Vagina (tissue), 2 donors: ENCODE measurements at regions not wholly inside any gene's neighbourhood (a gene's known extent, or its start where the extent isn't known, plus 50 kb on each side); places are given as distances from the start of the nearest gene placed in this dataset.

Experiments used
- DNase-seq, 2 donors: peaks; one replicate each; pipeline ENCODE4 v3.0.0-alpha.2; 2017; ENCODE audit errors: extremely low spot score in 2 of 2
- H3K27ac ChIP-seq: fragments of 200-600 bp; sonication (generic); one replicate; pipeline ENCODE4 v1.5.1; 2019
- H3K27me3 ChIP-seq: fragments of 200-600 bp; sonication (generic); one replicate; pipeline ENCODE4 v1.5.1; 2019
- H3K36me3 ChIP-seq, 2 donors: fragments of 200-600 bp; sonication (generic); one replicate each; pipeline ENCODE4 v1.5.1; 2017 to 2019
- H3K4me1 ChIP-seq: fragments of 200-600 bp; sonication (generic); one replicate; pipeline ENCODE4 v1.5.1; 2019
- H3K4me3 ChIP-seq, 2 donors: fragments of 200-600 bp; sonication (generic); 1 replicate in 1 of 2; 2 replicates in 1 of 2; pipeline ENCODE4 v1.5.1; 2016 to 2019
- H3K9me3 ChIP-seq: fragments of 200-600 bp; sonication (generic); one replicate; pipeline ENCODE4 v1.5.1; 2019
- POLR2A ChIP-seq, 2 donors: fragments of 450-650 bp; IDR thresholded peaks; one replicate each; pipeline ENCODE4 v1.6.1; 2017; ENCODE audit warnings: antibody characterized with exemption in 2 of 2, mild to moderate bottlenecking in 2 of 2, moderate library complexity in 2 of 2
- POLR2AphosphoS5 ChIP-seq, 2 donors: sonication (generic); formaldehyde crosslinking; IDR thresholded peaks; one replicate each; pipeline ENCODE4 v1.9.0; 2017; ENCODE audit warnings: antibody characterized with exemption in 2 of 2, mild to moderate bottlenecking in 2 of 2, low read depth in 1 of 2; ENCODE audit not compliant: insufficient read depth in 1 of 2
- intact Hi-C: fragments of 100-400 bp; cut with DNase I; formaldehyde crosslinking; loops from one replicate; pipeline ENCODE4 v1.15.1; 2023
- TF ChIP-seq, protein P1 (sequence below), 3 experiments: fragments of 450-650 bp in 2 of 3; fragments of 200-600 bp in 1 of 3; sonication (generic) in 1 of 3; IDR thresholded peaks; one replicate each; pipeline ENCODE4 v1.5.1; 2017 to 2019; ENCODE audit warnings: antibody characterized with exemption in 3 of 3, mild to moderate bottlenecking in 2 of 3, moderate library complexity in 2 of 3

GRCh38 chr4:135515295-135515694 lies 1313.7 kb upstream of the PABPC4L start:
- no peaks in the 10 kb centered on the region for H3K9me3 ChIP-seq
- H3K4me1 ChIP-seq: no peaks in the 10 kb centered on the region
- H3K27me3 ChIP-seq: no peaks in the 10 kb centered on the region
- H3K36me3 ChIP-seq: no peaks in the 10 kb centered on the region
- no peak overlapping the region for H3K27ac ChIP-seq
- TF ChIP-seq POLR2A (IDR thresholded peaks at IDR 0.05): no peak
- no peak for TF ChIP-seq POLR2AphosphoS5 (IDR thresholded peaks at IDR 0.05; ENCODE audit: insufficient read depth in 1 of 2, low read depth in 1 of 2)
- TF ChIP-seq, protein P1, sequence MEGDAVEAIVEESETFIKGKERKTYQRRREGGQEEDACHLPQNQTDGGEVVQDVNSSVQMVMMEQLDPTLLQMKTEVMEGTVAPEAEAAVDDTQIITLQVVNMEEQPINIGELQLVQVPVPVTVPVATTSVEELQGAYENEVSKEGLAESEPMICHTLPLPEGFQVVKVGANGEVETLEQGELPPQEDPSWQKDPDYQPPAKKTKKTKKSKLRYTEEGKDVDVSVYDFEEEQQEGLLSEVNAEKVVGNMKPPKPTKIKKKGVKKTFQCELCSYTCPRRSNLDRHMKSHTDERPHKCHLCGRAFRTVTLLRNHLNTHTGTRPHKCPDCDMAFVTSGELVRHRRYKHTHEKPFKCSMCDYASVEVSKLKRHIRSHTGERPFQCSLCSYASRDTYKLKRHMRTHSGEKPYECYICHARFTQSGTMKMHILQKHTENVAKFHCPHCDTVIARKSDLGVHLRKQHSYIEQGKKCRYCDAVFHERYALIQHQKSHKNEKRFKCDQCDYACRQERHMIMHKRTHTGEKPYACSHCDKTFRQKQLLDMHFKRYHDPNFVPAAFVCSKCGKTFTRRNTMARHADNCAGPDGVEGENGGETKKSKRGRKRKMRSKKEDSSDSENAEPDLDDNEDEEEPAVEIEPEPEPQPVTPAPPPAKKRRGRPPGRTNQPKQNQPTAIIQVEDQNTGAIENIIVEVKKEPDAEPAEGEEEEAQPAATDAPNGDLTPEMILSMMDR (IDR thresholded peaks at IDR 0.05): no peak
- intact Hi-C loops: no loop called here
- no peak overlapping the region for H3K4me3 ChIP-seq
- no peak for DNase-seq

DNA sequence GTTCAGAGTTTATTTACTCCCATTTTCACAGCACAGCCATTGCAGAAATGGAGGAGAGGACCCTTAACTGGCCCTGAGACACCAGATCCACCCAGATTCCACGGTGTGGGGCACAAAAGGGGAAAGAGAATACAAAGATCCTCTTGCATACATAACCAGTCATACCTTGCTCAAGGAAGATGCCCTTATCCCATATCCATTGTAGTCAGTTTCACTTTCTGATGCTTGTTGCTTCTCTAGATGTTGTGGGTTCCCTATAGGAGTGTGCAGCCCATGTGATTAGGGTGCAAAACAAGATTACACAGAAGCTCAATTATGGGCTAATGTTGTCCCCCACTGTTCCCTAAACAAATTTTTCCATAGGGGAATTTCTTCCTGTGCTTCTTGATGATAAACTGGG lies 1309.0 kb upstream of the PABPC4L start:
- no peak overlapping the region for H3K4me3 ChIP-seq
- intact Hi-C loops: no loop called here
- no peaks in the 10 kb centered on the region for H3K36me3 ChIP-seq
- H3K4me1 ChIP-seq: no peaks in the 10 kb centered on the region
- no peaks in the 10 kb centered on the region for H3K27me3 ChIP-seq
- DNase-seq: no peak
- no peak for TF ChIP-seq POLR2AphosphoS5 (IDR thresholded peaks at IDR 0.05; ENCODE audit: insufficient read depth in 1 of 2, low read depth in 1 of 2)
- TF ChIP-seq, protein P1 (IDR thresholded peaks at IDR 0.05): no peak
- TF ChIP-seq POLR2A (IDR thresholded peaks at IDR 0.05): no peak
- no peak overlapping the region for H3K27ac ChIP-seq
- H3K9me3 ChIP-seq: no peaks in the 10 kb centered on the region

DNA sequence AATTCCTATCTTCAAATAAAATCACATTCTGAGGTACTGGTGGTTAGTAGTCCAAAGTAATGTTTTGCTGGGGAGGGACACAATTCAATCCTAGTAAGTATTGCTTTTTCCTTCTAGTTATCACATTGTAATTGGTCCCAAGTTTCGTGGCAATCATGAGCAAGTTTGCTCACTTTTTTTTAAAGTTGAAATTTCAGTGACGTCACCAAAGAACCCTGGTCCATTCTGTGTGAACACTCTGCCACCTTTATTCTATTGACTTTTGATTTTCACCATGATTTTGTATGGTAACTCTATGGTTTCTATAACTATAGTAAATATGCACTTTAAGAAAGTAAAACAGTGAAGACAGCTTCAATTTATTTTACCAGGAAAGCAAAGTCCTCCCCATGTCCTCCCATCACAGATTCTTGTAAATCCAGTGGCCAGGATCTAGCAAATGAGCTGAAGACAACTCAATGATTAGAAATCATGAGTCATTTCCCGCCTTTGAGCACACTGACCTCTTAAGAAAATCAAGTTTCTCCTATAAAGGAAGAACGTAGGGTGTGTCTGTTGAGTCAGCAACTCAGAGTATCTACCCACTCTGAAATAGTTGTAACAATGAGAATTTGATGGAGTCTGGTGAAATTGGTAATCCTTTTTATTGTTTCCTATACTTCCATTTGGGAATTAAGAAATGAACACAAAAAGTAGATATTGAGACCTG lies 1306.6 kb upstream of the PABPC4L start:
- Histone ChIP-seq H3K27ac (no peak overlapping the region), H3K4me1 (no peaks in the 10 kb centered on the region), H3K9me3 (no peaks in the 10 kb centered on the region), H3K36me3 (no peaks in the 10 kb centered on the region), H3K4me3 (no peak overlapping the region), H3K27me3 (no peaks in the 10 kb centered on the region)
- intact Hi-C loops: no loop called here
- DNase-seq: no peak
- TF ChIP-seq POLR2A (IDR thresholded peaks at IDR 0.05) (no peak), POLR2AphosphoS5 (IDR thresholded peaks at IDR 0.05; ENCODE audit: insufficient read depth in 1 of 2, low read depth in 1 of 2) (no peak)
- TF ChIP-seq, protein P1 (IDR thresholded peaks at IDR 0.05): no peak

DNA sequence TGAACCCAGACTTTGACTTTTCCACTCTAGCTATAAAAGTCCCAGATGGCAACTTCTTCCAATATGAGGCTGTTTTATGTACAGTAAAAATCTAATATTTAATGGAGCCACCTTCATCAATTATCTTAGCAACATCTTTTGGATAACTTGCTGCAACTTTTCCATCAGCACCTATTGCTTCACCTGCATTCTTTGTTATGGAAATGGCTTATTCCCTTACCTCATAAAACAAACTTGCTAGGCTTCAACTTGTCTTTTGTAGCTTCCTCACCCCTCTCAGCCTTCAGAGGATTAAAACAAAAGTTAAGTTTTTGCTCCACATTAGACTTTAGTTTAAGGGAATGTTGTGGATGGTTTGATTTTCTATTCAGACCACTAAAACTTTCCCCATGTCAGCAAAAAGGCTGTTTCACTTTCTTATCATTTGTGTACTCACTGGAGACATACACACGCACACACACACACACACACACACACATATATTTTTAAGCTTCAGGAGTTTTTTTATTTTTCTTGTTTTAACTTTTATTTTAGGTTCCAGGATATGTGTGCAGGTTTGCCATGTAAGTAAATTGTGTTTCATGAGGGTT lies 1296.1 kb upstream of the PABPC4L start:
- Histone ChIP-seq H3K36me3 (no peaks in the 10 kb centered on the region), H3K9me3 (no peaks in the 10 kb centered on the region), H3K4me1 (no peaks in the 10 kb centered on the region), H3K27ac (no peak overlapping the region), H3K27me3 (no peaks in the 10 kb centered on the region), H3K4me3 (no peak overlapping the region)
- no peak for DNase-seq
- TF ChIP-seq POLR2A (IDR thresholded peaks at IDR 0.05) (no peak), POLR2AphosphoS5 (IDR thresholded peaks at IDR 0.05; ENCODE audit: insufficient read depth in 1 of 2, low read depth in 1 of 2) (no peak)
- TF ChIP-seq, protein P1 (IDR thresholded peaks at IDR 0.05): no peak
- intact Hi-C loops: no loop called here

DNA sequence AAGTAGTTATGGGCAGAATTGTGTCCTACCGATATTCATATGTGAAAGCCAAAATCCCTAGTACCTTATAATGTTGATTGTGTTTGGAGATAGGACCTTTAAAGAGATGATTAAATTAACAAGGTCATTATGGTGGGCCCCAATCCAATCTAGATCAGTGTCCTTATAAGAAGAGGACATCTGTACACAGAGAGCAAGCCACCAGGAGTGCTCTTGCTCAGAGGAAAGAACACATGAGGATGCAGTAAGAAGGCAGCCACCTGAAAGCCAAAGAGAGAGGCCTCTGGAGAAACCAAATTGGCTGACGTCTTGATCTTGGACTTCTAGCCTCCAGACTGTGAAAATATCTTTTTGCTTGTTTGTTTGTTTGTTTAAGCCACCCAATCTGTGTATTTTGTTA lies 1290.8 kb upstream of the PABPC4L start:
- H3K27me3 ChIP-seq: no peaks in the 10 kb centered on the region
- no peak for DNase-seq
- no peaks in the 10 kb centered on the region for H3K9me3 ChIP-seq
- TF ChIP-seq POLR2AphosphoS5 (IDR thresholded peaks at IDR 0.05; ENCODE audit: insufficient read depth in 1 of 2, low read depth in 1 of 2) (no peak), POLR2A (IDR thresholded peaks at IDR 0.05) (no peak)
- TF ChIP-seq, protein P1 (IDR thresholded peaks at IDR 0.05): no peak
- H3K4me1 ChIP-seq: no peaks in the 10 kb centered on the region
- H3K27ac ChIP-seq: no peak overlapping the region
- no peak overlapping the region for H3K4me3 ChIP-seq
- H3K36me3 ChIP-seq: no peaks in the 10 kb centered on the region
- intact Hi-C loops: no loop called here
